OCI-LY7 (cell line): ENCODE measurements at regions not wholly inside any gene's neighbourhood (a gene's known extent, or its start where the extent isn't known, plus 50 kb on each side); places are given as distances from the start of the nearest gene placed in this dataset.

Experiments
- BruUV-seq: library from RNA; stranded (reverse); fragments of 400-500 nt; replicated peaks from 2 replicates; lab custom pipeline; 2021; lab: Mats Ljungman, UMichigan
- CTCF ChIA-PET: fragments of 300-600 bp; sonication (Branson Sonifier 250); formaldehyde crosslinking; loops from one replicate; lab custom pipeline; 2022; ENCODE audit warnings: antibody characterized with exemption; ENCODE audit not compliant: unreplicated experiment; lab: Charles Lee
- POLR2A ChIA-PET: fragments of 300-600 bp; sonication (Branson Sonifier 250); formaldehyde crosslinking; loops from one replicate; lab custom pipeline; 2022; ENCODE audit warnings: antibody characterized with exemption; lab: Charles Lee
- DNase-seq: peaks from one replicate; pipeline ENCODE4 v3.0.0-alpha.2; 2015; ENCODE audit warnings: low spot score
- H2AFZ ChIP-seq: fragments of 200-600 bp; sonication (generic), shearing (Covaris generic); 2 replicates; pipeline ENCODE4 v1.6.1; 2014; ENCODE audit warnings: mild to moderate bottlenecking, antibody characterized with exemption, low read length, moderate library complexity
- H3K27ac ChIP-seq: fragments of 200-600 bp; sonication (generic); 2 replicates; pipeline ENCODE4 v1.5.1; 2014; ENCODE audit warnings: mixed run types, low read depth, mild to moderate bottlenecking, moderate library complexity, low read length, inconsistent platforms; ENCODE audit not compliant: poor library complexity, severe bottlenecking
- H3K36me3 ChIP-seq: fragments of 200-600 bp; sonication (generic); 2 replicates; pipeline ENCODE4 v1.6.1; 2014; ENCODE audit warnings: mild to moderate bottlenecking, antibody characterized with exemption, low read length, moderate library complexity, mixed read lengths; ENCODE audit not compliant: insufficient read depth
- H3K4me1 ChIP-seq: fragments of 200-600 bp; sonication (generic); 2 replicates; pipeline ENCODE4 v1.5.1; 2014; ENCODE audit warnings: mild to moderate bottlenecking, low read length; ENCODE audit not compliant: insufficient read depth, poor library complexity, severe bottlenecking
- H3K4me2 ChIP-seq: fragments of 200-600 bp; sonication (generic); 2 replicates; pipeline ENCODE4 v1.6.1; 2014; ENCODE audit warnings: mild to moderate bottlenecking, low read length
- H3K4me3 ChIP-seq: fragments of 200-600 bp; sonication (generic); 2 replicates; pipeline ENCODE4 v1.5.1; 2014; ENCODE audit warnings: mild to moderate bottlenecking, low read depth, low read length; ENCODE audit not compliant: poor library complexity, severe bottlenecking
- H3K79me2 ChIP-seq: fragments of 200-600 bp; sonication (generic); 2 replicates; pipeline ENCODE4 v1.6.1; 2016; ENCODE audit warnings: low read depth, mild to moderate bottlenecking, low read length, moderate library complexity, mixed read lengths; ENCODE audit not compliant: insufficient read depth
- H3K9me2 ChIP-seq: fragments of 200-600 bp; sonication (generic); 2 replicates; pipeline ENCODE4 v1.6.1; 2016; ENCODE audit warnings: mild to moderate bottlenecking, low read length, mixed read lengths; ENCODE audit not compliant: insufficient read depth
- H3K9me3 ChIP-seq: fragments of 200-600 bp; sonication (generic); 2 replicates; pipeline ENCODE4 v1.6.1; 2014; ENCODE audit warnings: mild to moderate bottlenecking, mixed run types, low read length, mixed read lengths
- H4K20me1 ChIP-seq: fragments of 200-600 bp; sonication (generic); 2 replicates; pipeline ENCODE4 v1.6.1; 2014; ENCODE audit warnings: mild to moderate bottlenecking, antibody characterized with exemption, low read length, moderate library complexity, mixed read lengths; ENCODE audit not compliant: insufficient read depth
- CTCF ChIP-seq: fragments of 200-600 bp; sonication (generic); conservative IDR thresholded peaks from 2 replicates; pipeline ENCODE4 v1.5.1; 2014; ENCODE audit warnings: mild to moderate bottlenecking, antibody characterized with exemption, low read length, moderate library complexity, mixed read lengths
- EZH2phosphoT487 ChIP-seq: fragments of 200-600 bp; sonication (generic); IDR thresholded peaks from 2 replicates; pipeline ENCODE4 v1.6.1; 2018; ENCODE audit warnings: low read depth, borderline replicate concordance, mild to moderate bottlenecking, mixed run types, antibody characterized with exemption, low read length, moderate library complexity, mixed read lengths
- intact Hi-C: fragments of 100-400 bp; cut with micrococcal nuclease; formaldehyde crosslinking; loops from one replicate; pipeline ENCODE4 v1.10.0; 2022; ENCODE audit not compliant: unreplicated experiment

- BruUV-seq: no TSS peak
- no peaks in the 10 kb centered on the region for H4K20me1 ChIP-seq
- H3K4me3 ChIP-seq: no peak overlapping the region
- H3K27ac ChIP-seq: no peak overlapping the region
- H3K4me2 ChIP-seq: no peak overlapping the region
- H3K9me3 ChIP-seq: no peaks in the 10 kb centered on the region
- ChIA-PET POLR2A (no interaction called here), CTCF (no interaction called here)
- no peaks in the 10 kb centered on the region for H3K4me1 ChIP-seq
- intact Hi-C loops: no loop called here
- DNase-seq: no peak
- H3K36me3 ChIP-seq: no peaks in the 10 kb centered on the region
- H3K79me2 ChIP-seq: no peaks in the 10 kb centered on the region
- no peaks in the 10 kb centered on the region for H3K9me2 ChIP-seq
- H2AFZ ChIP-seq: no peak overlapping the region
- TF ChIP-seq EZH2phosphoT487: no peak
- TF ChIP-seq CTCF: no peak
Observed at GRCh38 chr20:51284176-51284575, 258.3 kb downstream of the NFATC2 start.

- DNase-seq: no peak
- CTCF ChIA-PET: no interaction called here
- no peak for TF ChIP-seq CTCF
- TF ChIP-seq EZH2phosphoT487: no peak
- no peak overlapping the region for H3K4me3 ChIP-seq
- H3K36me3 ChIP-seq: no peaks in the 10 kb centered on the region
- no peaks in the 10 kb centered on the region for H3K79me2 ChIP-seq
- POLR2A ChIA-PET: no interaction called here
- H2AFZ ChIP-seq: no peak overlapping the region
- no TSS peak for BruUV-seq
- no peaks in the 10 kb centered on the region for H3K9me3 ChIP-seq
- no peaks in the 10 kb centered on the region for H4K20me1 ChIP-seq
- H3K4me2 ChIP-seq: no peak overlapping the region
- intact Hi-C loops: no loop called here
- no peaks in the 10 kb centered on the region for H3K9me2 ChIP-seq
- H3K27ac ChIP-seq: no peak overlapping the region
- no peaks in the 10 kb centered on the region for H3K4me1 ChIP-seq
Observed at GRCh38 chr20:51281521-51281920, 258.6 kb upstream of the KCNG1 start.

- BruUV-seq: no TSS peak
- TF ChIP-seq EZH2phosphoT487 (no peak), CTCF (no peak)
- POLR2A ChIA-PET: no interaction called here
- H4K20me1 ChIP-seq: no peaks in the 10 kb centered on the region
- intact Hi-C loops: no loop called here
- no peak for DNase-seq
- no peaks in the 10 kb centered on the region for H3K79me2 ChIP-seq
- H3K36me3 ChIP-seq: no peaks in the 10 kb centered on the region
- no peaks in the 10 kb centered on the region for H3K4me1 ChIP-seq
- no peak overlapping the region for H3K27ac ChIP-seq
- no peak overlapping the region for H2AFZ ChIP-seq
- CTCF ChIA-PET: no interaction called here
- H3K4me3 ChIP-seq: no peak overlapping the region
- no peaks in the 10 kb centered on the region for H3K9me3 ChIP-seq
- H3K4me2 ChIP-seq: no peak overlapping the region
- H3K9me2 ChIP-seq: no peaks in the 10 kb centered on the region
Observed at GRCh38 chr20:51280047-51280446, 257.1 kb upstream of the KCNG1 start.
